IPS-15b (cell line): ENCODE measurements at regions not wholly inside any gene's neighbourhood (a gene's known extent, or its start where the extent isn't known, plus 50 kb on each side); places are given as distances from the start of the nearest gene placed in this dataset.

ENCODE experiments used
- H3K27me3 ChIP-seq: one replicate; pipeline ENCODE4 v1.6.1; 2013; ENCODE audit warnings: low read length; ENCODE audit not compliant: control insufficient read depth, insufficient read depth
- H3K36me3 ChIP-seq: one replicate; pipeline ENCODE4 v1.6.1; 2013; ENCODE audit warnings: low read length; ENCODE audit not compliant: control insufficient read depth, insufficient read depth
- H3K4me1 ChIP-seq: one replicate; pipeline ENCODE4 v1.6.1; 2013; ENCODE audit warnings: mild to moderate bottlenecking, low read length; ENCODE audit not compliant: control insufficient read depth, insufficient read depth
- H3K4me3 ChIP-seq: one replicate; pipeline ENCODE4 v1.5.1; 2013; ENCODE audit warnings: low read depth, low read length
- H3K9ac ChIP-seq: one replicate; pipeline ENCODE4 v1.6.1; 2013; ENCODE audit warnings: low read depth, mild to moderate bottlenecking, low read length
- H3K9me3 ChIP-seq: one replicate; pipeline ENCODE4 v1.6.1; 2013; ENCODE audit warnings: mild to moderate bottlenecking, low read length; ENCODE audit not compliant: control insufficient read depth, insufficient read depth

DNA sequence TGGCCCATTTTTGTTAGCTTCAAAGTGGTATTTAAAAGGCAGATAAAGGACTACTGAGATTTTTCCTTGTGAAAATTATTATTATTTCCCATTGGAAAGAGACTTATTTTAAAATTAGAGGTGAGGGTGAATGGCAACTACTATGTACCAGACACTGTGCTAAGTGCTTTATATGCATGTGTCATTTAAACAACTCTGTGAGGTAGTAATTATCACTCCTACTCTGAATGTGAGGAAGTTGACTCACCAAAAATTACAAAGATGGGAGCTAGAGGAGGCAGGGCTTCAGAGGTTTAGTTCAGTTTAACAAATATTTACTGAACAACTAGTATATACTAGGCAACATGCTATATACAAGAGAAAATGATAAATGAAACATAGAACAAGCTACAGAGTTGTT lies 78.2 kb downstream of the MSL3 start:
- Histone ChIP-seq H3K9ac (no peak overlapping the region), H3K36me3 (no peaks in the 10 kb centered on the region), H3K27me3 (no peaks in the 10 kb centered on the region), H3K4me1 (no peaks in the 10 kb centered on the region), H3K9me3 (no peaks in the 10 kb centered on the region), H3K4me3 (no peak overlapping the region)

DNA sequence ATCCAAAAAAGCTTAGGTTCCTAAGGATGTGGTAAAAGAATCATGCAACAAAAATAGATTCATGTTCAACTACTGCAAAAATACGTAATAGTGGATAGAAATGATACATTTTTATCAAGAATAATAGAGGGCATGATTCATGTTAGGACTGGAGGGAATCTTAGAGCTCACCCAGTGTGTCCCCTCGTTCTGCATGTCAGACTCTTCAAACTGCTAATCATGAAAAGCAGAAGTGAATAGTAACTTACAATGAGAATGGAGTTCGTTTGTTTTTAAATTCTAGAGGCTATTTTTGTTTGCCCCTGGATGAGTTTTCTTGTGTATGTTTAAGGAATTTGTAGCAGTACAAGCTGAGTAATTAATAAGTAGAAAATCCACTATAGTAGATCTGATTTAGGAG lies 79.4 kb downstream of the MSL3 start:
- Histone ChIP-seq H3K27me3 (no peaks in the 10 kb centered on the region), H3K9ac (no peak overlapping the region), H3K4me1 (no peaks in the 10 kb centered on the region), H3K4me3 (no peak overlapping the region), H3K9me3 (no peaks in the 10 kb centered on the region), H3K36me3 (no peaks in the 10 kb centered on the region)

DNA sequence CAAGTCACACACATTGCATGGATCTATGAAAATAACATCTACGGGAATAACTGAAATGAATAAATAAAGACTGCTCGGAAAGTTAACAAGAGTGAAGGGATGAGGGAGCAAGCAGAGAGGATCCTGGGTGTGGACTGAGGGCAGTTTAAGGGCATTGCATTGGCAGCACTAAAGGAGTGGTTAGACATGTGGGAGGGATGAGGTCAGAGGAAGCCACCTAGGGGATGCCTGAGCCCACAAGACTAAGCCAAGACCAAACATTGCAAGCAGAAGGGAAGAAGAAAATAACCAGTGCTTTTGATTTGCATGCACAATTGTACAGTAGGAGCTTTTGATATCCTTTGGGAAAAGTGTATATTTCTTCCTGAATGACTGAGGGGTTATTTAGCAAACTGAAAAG lies 106.1 kb downstream of the MSL3 start:
- H3K9ac ChIP-seq = no peak overlapping the region
- H3K4me1 ChIP-seq = no peaks in the 10 kb centered on the region
- H3K36me3 ChIP-seq = no peaks in the 10 kb centered on the region
- H3K9me3 ChIP-seq = no peaks in the 10 kb centered on the region
- no peak overlapping the region for H3K4me3 ChIP-seq
- no peaks in the 10 kb centered on the region for H3K27me3 ChIP-seq

DNA sequence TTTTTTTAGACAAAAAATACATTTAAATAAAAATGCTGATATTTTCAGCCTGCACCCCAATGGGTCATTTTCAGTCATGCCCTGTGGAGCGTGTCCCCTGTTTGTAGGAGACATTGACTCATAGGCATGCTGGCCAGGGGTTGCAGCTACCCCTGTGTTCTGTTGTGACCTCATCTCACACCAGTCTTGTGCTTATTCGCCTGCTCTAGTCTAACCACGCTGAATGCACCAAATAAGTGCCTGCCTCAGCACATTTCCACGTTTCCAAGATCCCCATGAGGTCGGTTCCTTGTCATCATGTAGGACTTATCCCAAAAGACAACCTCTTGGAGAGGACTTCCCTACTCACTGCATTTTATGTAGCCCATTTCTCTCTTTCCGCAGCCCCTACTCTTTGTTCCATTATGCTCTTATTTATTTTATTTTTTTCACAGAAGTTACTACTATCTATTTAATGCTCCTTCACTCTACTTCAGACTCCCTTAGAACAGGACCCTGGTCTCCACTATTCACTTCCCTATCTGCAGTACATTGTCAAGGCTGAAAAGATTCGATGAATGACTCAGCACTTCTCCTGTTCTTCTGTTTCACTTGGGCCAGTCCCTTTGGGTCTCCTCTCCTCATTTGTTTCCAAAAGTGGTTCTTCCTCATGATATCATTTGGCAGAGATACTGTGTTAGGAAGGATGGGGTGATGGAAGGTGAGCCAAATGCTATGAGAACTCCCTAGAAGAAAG lies 109.7 kb downstream of the MSL3 start:
- Histone ChIP-seq H3K4me1 (no peaks in the 10 kb centered on the region), H3K9ac (no peak overlapping the region), H3K4me3 (no peak overlapping the region), H3K27me3 (no peaks in the 10 kb centered on the region), H3K9me3 (no peaks in the 10 kb centered on the region), H3K36me3 (no peaks in the 10 kb centered on the region)

DNA sequence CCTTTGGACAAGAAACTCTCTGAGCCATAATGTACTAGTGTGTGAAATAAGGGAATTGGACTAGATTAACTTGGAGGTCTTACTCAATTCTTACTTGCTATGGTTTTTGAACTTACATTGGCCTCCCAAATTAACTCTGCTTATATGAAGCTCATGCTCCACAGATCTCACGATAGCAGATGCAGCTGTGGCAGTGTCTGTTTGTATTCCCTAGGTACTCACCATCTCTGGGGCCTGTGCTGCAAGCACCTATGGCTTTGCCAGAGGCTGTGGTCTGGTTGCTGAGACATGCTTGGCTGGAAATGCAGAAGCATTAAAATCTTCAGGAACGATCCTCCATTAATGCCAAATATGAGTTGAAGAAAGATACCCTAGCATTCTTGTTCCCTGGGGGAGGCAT lies 112.8 kb downstream of the MSL3 start:
- Histone ChIP-seq H3K36me3 (no peaks in the 10 kb centered on the region), H3K9me3 (no peaks in the 10 kb centered on the region), H3K4me1 (no peaks in the 10 kb centered on the region), H3K27me3 (no peaks in the 10 kb centered on the region), H3K4me3 (no peak overlapping the region), H3K9ac (no peak overlapping the region)

DNA sequence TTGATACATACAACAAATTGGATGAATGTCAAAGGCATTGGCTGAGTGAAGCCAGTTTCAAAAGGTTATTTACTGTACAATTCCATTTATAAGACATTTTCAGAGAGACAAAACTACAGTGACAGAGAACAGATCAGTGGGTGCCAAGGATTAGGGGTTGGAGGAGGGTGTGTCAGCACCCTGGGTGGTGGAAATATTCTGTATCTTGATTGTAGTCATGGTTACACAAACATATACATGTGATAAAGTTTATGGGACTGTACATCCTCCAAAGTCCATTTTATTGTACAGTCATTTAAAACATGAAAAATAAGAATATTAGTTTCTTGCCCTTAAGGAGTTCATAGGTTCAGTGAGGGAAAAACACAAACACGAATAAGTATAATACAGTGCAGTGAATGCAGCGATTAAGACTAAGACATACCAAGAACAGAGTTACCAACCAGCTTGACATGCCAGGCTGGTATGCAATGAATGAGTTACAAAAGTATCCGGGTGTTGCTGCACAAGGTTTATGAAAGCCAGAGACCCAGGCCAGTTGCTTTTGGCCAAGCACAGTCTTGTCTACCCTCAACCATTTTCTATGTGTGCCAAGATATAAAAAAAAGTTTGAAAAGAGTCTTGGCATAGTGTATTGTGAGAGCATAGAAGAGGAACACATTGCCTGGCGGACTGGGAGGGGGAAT lies 123.6 kb downstream of the MSL3 start:
- H3K27me3 ChIP-seq = no peaks in the 10 kb centered on the region
- H3K36me3 ChIP-seq = no peaks in the 10 kb centered on the region
- H3K4me3 ChIP-seq = no peak overlapping the region
- H3K9ac ChIP-seq = no peak overlapping the region
- no peaks in the 10 kb centered on the region for H3K9me3 ChIP-seq
- no peaks in the 10 kb centered on the region for H3K4me1 ChIP-seq

DNA sequence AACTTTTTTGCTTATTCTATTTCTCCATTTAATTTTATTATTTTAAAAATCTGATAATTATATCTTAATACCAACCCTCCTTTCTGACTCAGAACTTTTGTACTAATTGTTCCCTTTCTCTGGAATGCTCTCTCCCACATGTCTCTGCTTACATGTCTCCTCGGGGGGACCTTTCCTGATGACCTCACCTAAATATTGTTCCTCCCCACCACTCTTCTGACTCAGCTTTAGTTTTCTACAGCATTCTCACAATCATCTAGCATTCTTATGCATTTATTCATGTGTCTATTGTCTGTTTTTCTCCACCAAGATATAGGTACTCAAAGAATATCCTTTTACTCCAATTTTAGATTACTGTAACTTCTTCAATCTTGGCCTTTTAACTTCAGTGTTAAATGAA lies 128.7 kb downstream of the MSL3 start:
- Histone ChIP-seq H3K36me3 (no peaks in the 10 kb centered on the region), H3K4me1 (no peaks in the 10 kb centered on the region), H3K9ac (no peak overlapping the region), H3K9me3 (no peaks in the 10 kb centered on the region), H3K27me3 (no peaks in the 10 kb centered on the region), H3K4me3 (no peak overlapping the region)

DNA sequence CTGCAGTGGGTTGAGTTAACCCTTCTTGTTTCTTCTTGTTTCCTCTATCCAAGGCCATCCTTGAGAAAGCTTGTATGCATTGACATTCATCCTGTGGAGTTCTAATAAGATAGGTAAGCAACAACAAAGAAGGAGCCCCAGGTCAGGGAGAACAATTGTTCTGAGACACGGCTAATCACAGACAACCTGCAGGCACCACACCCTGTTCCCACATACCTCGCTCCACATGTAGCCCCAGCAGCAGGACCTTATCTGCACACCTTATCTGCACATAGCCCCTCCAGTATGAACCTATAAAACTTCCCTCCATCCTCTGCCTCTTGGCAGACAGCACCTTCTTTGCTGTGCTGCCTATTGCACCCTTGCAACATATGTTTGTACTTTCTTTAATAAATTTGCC lies 129.1 kb downstream of the MSL3 start:
- Histone ChIP-seq H3K27me3 (no peaks in the 10 kb centered on the region), H3K4me1 (no peaks in the 10 kb centered on the region), H3K4me3 (no peak overlapping the region), H3K36me3 (no peaks in the 10 kb centered on the region), H3K9me3 (no peaks in the 10 kb centered on the region), H3K9ac (no peak overlapping the region)

DNA sequence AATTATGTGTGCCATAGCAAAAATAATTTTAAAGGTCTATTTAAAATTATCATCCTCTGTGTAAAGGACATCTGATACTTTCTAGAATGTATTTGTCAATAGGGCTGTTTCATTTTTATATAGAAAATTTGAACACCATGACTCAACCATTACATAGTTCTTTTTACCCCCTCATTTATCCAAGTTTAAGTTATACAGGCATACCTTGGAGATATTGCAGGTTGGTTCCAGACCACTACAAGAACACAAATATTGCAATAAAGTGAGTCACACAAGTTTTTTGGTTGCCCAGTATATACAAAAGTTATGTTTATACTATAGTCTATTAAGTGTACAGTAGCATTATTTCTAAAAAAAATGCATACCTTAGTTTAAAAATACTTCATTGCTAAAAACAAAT lies 130.4 kb downstream of the MSL3 start:
- H3K27me3 ChIP-seq = no peaks in the 10 kb centered on the region

DNA sequence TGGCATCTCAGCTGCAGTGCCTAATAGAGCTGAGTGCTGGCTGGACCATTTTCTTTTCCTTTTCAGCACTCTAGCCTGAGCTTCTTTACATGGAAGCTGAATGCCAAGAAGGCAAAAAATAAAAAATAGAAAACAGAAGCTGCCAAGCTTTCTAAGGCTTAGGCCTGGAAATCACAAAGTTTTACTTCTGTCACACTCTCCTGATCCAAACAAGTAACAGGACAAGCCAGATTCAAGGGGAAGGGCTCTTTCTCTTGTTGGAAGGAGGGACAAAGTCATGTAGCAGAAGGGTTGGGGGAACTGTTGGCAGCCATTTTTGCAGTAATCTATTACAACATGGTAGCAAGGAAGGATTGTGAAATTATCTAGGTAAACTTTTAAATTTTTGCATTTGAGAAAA lies 131.8 kb downstream of the MSL3 start:
- Histone ChIP-seq H3K36me3 (no peaks in the 10 kb centered on the region), H3K27me3 (no peaks in the 10 kb centered on the region), H3K4me1 (no peaks in the 10 kb centered on the region), H3K9me3 (no peaks in the 10 kb centered on the region), H3K9ac (no peak overlapping the region), H3K4me3 (no peak overlapping the region)

More for the DNA sequence above, 130.4 kb downstream of the MSL3 start:
- Histone ChIP-seq H3K4me1 (no peaks in the 10 kb centered on the region), H3K36me3 (no peaks in the 10 kb centered on the region), H3K4me3 (no peak overlapping the region), H3K9me3 (no peaks in the 10 kb centered on the region), H3K9ac (no peak overlapping the region)

DNA sequence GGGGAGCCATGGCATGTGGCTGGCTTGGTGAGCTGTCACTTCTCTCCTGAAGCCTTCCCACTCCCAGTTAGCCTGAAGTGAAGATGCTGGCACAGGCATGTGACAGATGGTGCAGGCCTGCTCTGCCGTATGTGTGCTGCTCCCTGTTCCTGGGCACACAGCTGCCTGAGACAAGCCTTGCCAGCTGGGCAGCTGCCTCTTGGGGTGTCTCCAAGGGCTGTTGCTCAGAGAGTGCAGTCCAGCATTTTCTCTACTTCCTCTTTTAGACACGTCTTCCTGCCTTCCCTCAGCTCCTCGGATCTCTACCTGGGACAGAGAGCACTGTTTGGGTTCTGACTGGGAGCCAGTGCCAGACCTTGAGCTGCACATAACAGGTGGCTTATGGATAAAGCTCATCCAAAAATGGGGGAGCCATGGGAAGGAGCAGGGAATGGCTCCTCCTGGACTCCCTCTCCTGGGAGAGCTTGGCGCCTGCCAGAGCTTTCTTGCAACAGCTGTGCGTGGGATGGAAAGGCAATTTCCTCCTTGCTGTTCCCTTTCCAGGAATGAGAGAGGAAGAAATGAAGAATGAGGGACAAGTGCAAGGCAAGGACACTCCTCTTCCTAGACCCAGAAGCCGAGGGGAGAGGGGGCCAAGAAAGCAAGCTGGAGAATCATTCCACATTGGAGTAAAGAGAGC lies 132.9 kb downstream of the MSL3 start:
- H3K36me3 ChIP-seq = no peaks in the 10 kb centered on the region
- no peak overlapping the region for H3K9ac ChIP-seq
- no peaks in the 10 kb centered on the region for H3K9me3 ChIP-seq
- H3K27me3 ChIP-seq = no peaks in the 10 kb centered on the region
- H3K4me1 ChIP-seq = no peaks in the 10 kb centered on the region
- no peak overlapping the region for H3K4me3 ChIP-seq
